Spleen (tissue), 7 donors: ENCODE measurements at regions not wholly inside any gene's neighbourhood (a gene's known extent, or its start where the extent isn't known, plus 50 kb on each side); places are given as distances from the start of the nearest gene placed in this dataset.

Experiments used
- POLR2A ChIP-seq, 3 donors: fragments of 450-650 bp; IDR thresholded peaks; one replicate each; pipeline ENCODE4 v1.5.1; 2017; ENCODE audit warnings: antibody characterized with exemption in 3 of 3, mild to moderate bottlenecking in 1 of 3
- TF ChIP-seq, protein P1 (sequence below), 11 experiments: fragments of 200-600 bp in 7 of 11; fragments of 450-650 bp in 4 of 11; sonication (generic) in 4 of 11; IDR thresholded peaks in 8 of 11; conservative IDR thresholded peaks in 3 of 11; 1 replicate in 7 of 11; 2 replicates in 4 of 11; pipeline versions ENCODE4 v1.4.0 to v1.8.0; 2016 to 2021; ENCODE audit warnings: antibody characterized with exemption in 11 of 11, inconsistent platforms in 4 of 11, mild to moderate bottlenecking in 1 of 11
- donor health status: DM: no; HTN: no; CAD: no; lungs with moderate emphysema.
- donor health status: DM: no; HTN: no; CAD: no.
- donor health status: DM: no; HTN: no; CAD: no.

DNA sequence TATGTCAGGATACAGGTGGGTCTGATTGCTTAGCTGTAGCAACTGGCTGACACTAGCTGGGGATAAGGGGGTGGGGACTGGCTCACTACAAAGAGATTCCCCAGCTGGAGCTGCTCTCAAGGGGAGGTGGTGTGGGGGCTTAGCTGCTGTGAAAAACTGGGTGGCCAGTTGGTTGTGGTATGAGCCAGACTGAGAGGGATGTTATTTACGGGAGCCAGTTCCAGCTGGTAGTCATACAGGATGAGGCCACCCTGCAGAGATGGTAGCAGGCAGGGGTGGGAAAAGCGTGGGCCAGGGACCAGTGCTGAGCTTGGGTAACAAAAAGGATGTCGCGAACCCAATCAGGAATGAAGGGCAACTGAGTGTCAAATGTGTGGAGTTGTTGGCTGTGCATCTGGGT is 204.0 kb upstream of the C21orf91 start:
- TF ChIP-seq POLR2A (IDR thresholded peaks at IDR 0.05) = no peak
- TF ChIP-seq, protein P1, sequence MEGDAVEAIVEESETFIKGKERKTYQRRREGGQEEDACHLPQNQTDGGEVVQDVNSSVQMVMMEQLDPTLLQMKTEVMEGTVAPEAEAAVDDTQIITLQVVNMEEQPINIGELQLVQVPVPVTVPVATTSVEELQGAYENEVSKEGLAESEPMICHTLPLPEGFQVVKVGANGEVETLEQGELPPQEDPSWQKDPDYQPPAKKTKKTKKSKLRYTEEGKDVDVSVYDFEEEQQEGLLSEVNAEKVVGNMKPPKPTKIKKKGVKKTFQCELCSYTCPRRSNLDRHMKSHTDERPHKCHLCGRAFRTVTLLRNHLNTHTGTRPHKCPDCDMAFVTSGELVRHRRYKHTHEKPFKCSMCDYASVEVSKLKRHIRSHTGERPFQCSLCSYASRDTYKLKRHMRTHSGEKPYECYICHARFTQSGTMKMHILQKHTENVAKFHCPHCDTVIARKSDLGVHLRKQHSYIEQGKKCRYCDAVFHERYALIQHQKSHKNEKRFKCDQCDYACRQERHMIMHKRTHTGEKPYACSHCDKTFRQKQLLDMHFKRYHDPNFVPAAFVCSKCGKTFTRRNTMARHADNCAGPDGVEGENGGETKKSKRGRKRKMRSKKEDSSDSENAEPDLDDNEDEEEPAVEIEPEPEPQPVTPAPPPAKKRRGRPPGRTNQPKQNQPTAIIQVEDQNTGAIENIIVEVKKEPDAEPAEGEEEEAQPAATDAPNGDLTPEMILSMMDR (IDR thresholded peaks at IDR 0.05 in 8 of 11, conservative IDR thresholded peaks at IDR 0.05 in 3 of 11) = no peak
